K562 (cell line): ENCODE measurements at regions not wholly inside any gene's neighbourhood (a gene's known extent, or its start where the extent isn't known, plus 50 kb on each side); places are given as distances from the start of the nearest gene placed in this dataset.

Experiments
- ATAC-seq: fragments of 200-7000 bp; cut with Tn5 transposase; 3 replicates; pipeline ENCODE4 v1.9.1; 2020; ENCODE audit warnings: moderate library complexity
- BruUV-seq: library from RNA; stranded (reverse); fragments of 400-500 nt; replicated peaks from 2 replicates; lab custom pipeline; 2021; lab: Mats Ljungman, UMichigan
- CTCF ChIA-PET: fragments of 300-600 bp; formaldehyde crosslinking; extraction: SDS; loops from one replicate; lab custom pipeline; 2021; ENCODE audit warnings: low intra/inter-chr PET ratio; lab: Yijun Ruan, JAX
- POLR2A ChIA-PET: fragments of 300-600, 350-650 bp; sonication (Branson Sonifier 250); formaldehyde crosslinking; extraction: SDS; loops from one replicate; lab custom pipeline; 2021; ENCODE audit warnings: antibody characterized with exemption, inconsistent platforms; lab: Yijun Ruan, JAX
- DNase-seq, 4 experiments: peaks; one replicate each; pipeline versions ENCODE4 v3.0.0 to v3.0.0-alpha.2; 2011 to 2018; ENCODE audit warnings: low spot score in 3 of 4, mixed read lengths in 3 of 4; ENCODE audit errors: extremely low read depth in 1 of 4
- FAIRE-seq: peaks from 2 replicates; lab custom pipeline; 2011; peaks lifted over from hg19 to GRCh38; lab: Jason Lieb, UNC
- H2AFZ ChIP-seq: 2 replicates; pipeline ENCODE4 v1.6.0; 2011; ENCODE audit warnings: low read depth, low read length, control low read depth, inconsistent platforms
- H3K27ac ChIP-seq: fragments of 200-600 bp; 3 replicates; pipeline ENCODE4 v1.8.0; 2011; ENCODE audit warnings: low read depth, mild to moderate bottlenecking, control low read depth, inconsistent platforms, low read length, moderate library complexity, mixed read lengths; ENCODE audit errors: extremely low read depth
- H3K27me3 ChIP-seq, 2 experiments: fragments of 300-600 bp in 1 of 2; 2 replicates in 1 of 2; 3 replicates in 1 of 2; pipeline versions ENCODE4 v1.6.0 to v1.8.0; 2011; ENCODE audit warnings: inconsistent platforms in 2 of 2, low read length in 2 of 2, mild to moderate bottlenecking in 1 of 2, mixed read lengths in 1 of 2, moderate library complexity in 1 of 2; ENCODE audit not compliant: control insufficient read depth in 2 of 2, insufficient read depth in 2 of 2
- H3K36me3 ChIP-seq: fragments of 300-600 bp; 3 replicates; pipeline ENCODE4 v1.8.0; 2011; ENCODE audit warnings: mild to moderate bottlenecking, low read length, inconsistent platforms; ENCODE audit not compliant: control insufficient read depth, insufficient read depth
- H3K4me1 ChIP-seq, 2 experiments: fragments of 200-600 bp in 1 of 2; replicated peaks in 1 of 2; 2 replicates in 1 of 2; 3 replicates in 1 of 2; pipeline versions ENCODE4 v1.5.1 to v1.8.0; 2011; ENCODE audit warnings: inconsistent platforms in 2 of 2, low read length in 2 of 2, mild to moderate bottlenecking in 1 of 2, mixed read lengths in 1 of 2, moderate library complexity in 1 of 2; ENCODE audit not compliant: control insufficient read depth in 2 of 2, insufficient read depth in 2 of 2
- H3K4me2 ChIP-seq: 2 replicates; pipeline ENCODE4 v1.6.1; 2011; ENCODE audit warnings: low read length, control low read depth, inconsistent platforms, mixed read lengths; ENCODE audit not compliant: insufficient read depth
- H3K4me3 ChIP-seq: fragments of 200-600 bp; sonication (generic), shearing (Covaris generic); 2 replicates; pipeline ENCODE4 v1.5.1; 2016; ENCODE audit warnings: control low read depth, inconsistent platforms
- H3K79me2 ChIP-seq: fragments of 200-600 bp; 3 replicates; pipeline ENCODE4 v1.8.0; 2011; ENCODE audit warnings: low read length, inconsistent platforms; ENCODE audit not compliant: control insufficient read depth, insufficient read depth
- H3K9ac ChIP-seq, 2 experiments: 2 replicates each; pipeline versions ENCODE4 v1.6.0 to v1.6.1; 2011; ENCODE audit warnings: low read depth in 2 of 2, low read length in 2 of 2, control low read depth in 1 of 2, inconsistent platforms in 1 of 2, mild to moderate bottlenecking in 1 of 2, mixed read lengths in 1 of 2; ENCODE audit not compliant: insufficient read depth in 1 of 2
- H3K9me1 ChIP-seq: one replicate; pipeline ENCODE4 v1.6.0; 2011; ENCODE audit warnings: inconsistent platforms, mild to moderate bottlenecking, low read length, moderate library complexity; ENCODE audit not compliant: control insufficient read depth, insufficient read depth
- H3K9me3 ChIP-seq: replicated peaks from 2 replicates; pipeline ENCODE4 v1.5.1; 2011; ENCODE audit warnings: low read depth, low read length, inconsistent platforms; ENCODE audit not compliant: control insufficient read depth, insufficient read depth
- H4K20me1 ChIP-seq: replicated peaks from 2 replicates; pipeline ENCODE4 v1.6.1; 2011; ENCODE audit warnings: low read length, inconsistent platforms, mixed read lengths; ENCODE audit not compliant: control insufficient read depth, insufficient read depth
- MCM3 ChIP-seq: fragments of 450-650 bp; IDR thresholded peaks from 2 replicates; pipeline ENCODE4 v1.6.1; 2016
- SMARCA4 ChIP-seq: fragments of 450-650 bp; IDR thresholded peaks from 2 replicates; pipeline ENCODE4 v1.6.1; 2016
- ZNF263 ChIP-seq: sonication (generic); formaldehyde crosslinking; IDR thresholded peaks from 2 replicates; pipeline ENCODE4 v1.8.0; 2022; ENCODE audit warnings: mild to moderate bottlenecking, missing genetic modification reagents, borderline replicate concordance
- WGBS: fragments of 100-300 bp; shearing (Covaris generic); methylation state at CpG from one replicate; pipeline ENCODE4 v1.1.6; 2016; ENCODE audit warnings: low coverage, mixed read lengths; ENCODE audit not compliant: insufficient coverage; ENCODE audit errors: missing lambda C conversion rate; 5-methylcytosine and 5-hydroxymethylcytosine counted together
- in situ Hi-C: fragments of 300-500 bp; cut with MboI; formaldehyde crosslinking; loops from 4 replicates; pipeline ENCODE4 v1.15.0; 2018; ENCODE audit warnings: inconsistent platforms, mixed read lengths
- intact Hi-C: fragments of 100-400 bp; cut with micrococcal nuclease; formaldehyde crosslinking; loops from 2 replicates; pipeline ENCODE4 v1.14.2; 2022
- TF ChIP-seq, protein P1 (sequence below): fragments of 450-650 bp; IDR thresholded peaks from 2 replicates; pipeline ENCODE4 v1.6.1; 2016; ENCODE audit warnings: borderline replicate concordance

DNA sequence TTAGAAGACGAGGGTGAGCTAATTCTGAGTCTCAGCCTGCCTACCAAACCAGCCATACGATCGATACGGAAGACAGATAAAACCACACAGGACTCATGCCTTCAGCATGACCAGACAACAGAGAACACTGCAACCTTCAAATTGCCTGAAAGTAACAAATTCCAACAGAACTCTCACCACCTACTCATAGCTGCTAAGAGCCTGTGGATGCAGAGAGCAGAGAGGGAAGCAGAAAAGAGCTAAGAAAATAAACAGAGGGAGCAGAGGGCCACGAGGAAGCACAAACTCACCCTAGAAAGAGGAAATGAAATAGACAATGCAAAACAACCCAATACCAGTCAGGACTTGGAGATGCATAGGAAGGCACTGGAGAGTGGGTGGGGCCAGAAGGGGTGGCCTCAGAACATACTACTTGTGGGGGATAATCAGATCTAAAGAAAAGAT, 86.7 kb upstream of the TAS2R1 start:
- Histone ChIP-seq H3K9me1 (no peaks in the 10 kb centered on the region), H3K9me3 (no peaks in the 10 kb centered on the region), H3K36me3 (no peaks in the 10 kb centered on the region), H2AFZ (no peak overlapping the region)
- ATAC-seq (no peak), DNase-seq (no peak)
- TF ChIP-seq ZNF263 (CRISPR knock-in tag) (no peak), MCM3 (no peak)
- TF ChIP-seq, protein P1, sequence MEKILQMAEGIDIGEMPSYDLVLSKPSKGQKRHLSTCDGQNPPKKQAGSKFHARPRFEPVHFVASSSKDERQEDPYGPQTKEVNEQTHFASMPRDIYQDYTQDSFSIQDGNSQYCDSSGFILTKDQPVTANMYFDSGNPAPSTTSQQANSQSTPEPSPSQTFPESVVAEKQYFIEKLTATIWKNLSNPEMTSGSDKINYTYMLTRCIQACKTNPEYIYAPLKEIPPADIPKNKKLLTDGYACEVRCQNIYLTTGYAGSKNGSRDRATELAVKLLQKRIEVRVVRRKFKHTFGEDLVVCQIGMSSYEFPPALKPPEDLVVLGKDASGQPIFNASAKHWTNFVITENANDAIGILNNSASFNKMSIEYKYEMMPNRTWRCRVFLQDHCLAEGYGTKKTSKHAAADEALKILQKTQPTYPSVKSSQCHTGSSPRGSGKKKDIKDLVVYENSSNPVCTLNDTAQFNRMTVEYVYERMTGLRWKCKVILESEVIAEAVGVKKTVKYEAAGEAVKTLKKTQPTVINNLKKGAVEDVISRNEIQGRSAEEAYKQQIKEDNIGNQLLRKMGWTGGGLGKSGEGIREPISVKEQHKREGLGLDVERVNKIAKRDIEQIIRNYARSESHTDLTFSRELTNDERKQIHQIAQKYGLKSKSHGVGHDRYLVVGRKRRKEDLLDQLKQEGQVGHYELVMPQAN, result no peak
- TF ChIP-seq, all 486 proteins: peak for 0
- no peak overlapping the region for H3K4me2 ChIP-seq
- no peak overlapping the region for H3K27ac ChIP-seq
- CTCF ChIA-PET, result no interaction called here
- H4K20me1 ChIP-seq, result no peaks in the 10 kb centered on the region
- H3K4me3 ChIP-seq, result no peak overlapping the region
- H3K9ac ChIP-seq, result no peak overlapping the region
- intact Hi-C loops, result no loop called here
- H3K79me2 ChIP-seq, result no peaks in the 10 kb centered on the region
- POLR2A ChIA-PET, result interaction anchor here (0.9 kb wide), 1 partner anchor 12 kb away, joined by 3 read pairs; no protein-coding TSS in a partner anchor
- FAIRE-seq, result no peak
- 0% methylated on average over 4 of the region's 5 CpGs for WGBS
- no peaks in the 10 kb centered on the region for H3K27me3 ChIP-seq
- H3K4me1 ChIP-seq, result no peaks in the 10 kb centered on the region
- in situ Hi-C loops, result no loop called here
- no TSS peak for BruUV-seq

DNA sequence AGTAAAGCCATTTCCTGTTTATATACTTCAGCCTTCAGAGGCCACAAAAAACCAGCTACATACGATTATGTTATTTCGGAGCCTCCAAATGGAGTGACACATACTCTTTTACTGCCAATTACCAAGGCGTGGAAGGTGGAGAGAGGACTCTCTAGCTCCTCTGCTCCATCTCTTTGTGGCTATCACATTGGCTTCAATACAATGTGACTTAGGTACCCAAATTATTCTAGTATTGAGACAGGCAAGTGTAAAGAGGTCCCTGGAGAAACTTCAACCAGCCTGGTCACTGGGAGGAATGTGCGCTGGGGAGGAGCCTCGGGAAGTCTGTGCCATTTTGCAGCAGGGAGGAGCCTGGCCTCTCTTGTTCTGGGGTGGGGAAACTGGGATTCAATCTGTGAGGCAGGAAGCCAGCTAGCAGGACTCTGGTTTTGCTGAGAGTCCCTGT, 85.8 kb upstream of the TAS2R1 start:
- H3K9ac ChIP-seq, result no peak overlapping the region
- no peak for ATAC-seq
- in situ Hi-C loops (no loop called here), intact Hi-C loops (loop anchor here (1.0 kb wide), 1 partner anchor 19 kb away; no protein-coding TSS in a partner anchor)
- H3K4me3 ChIP-seq, result no peak overlapping the region
- no peaks in the 10 kb centered on the region for H4K20me1 ChIP-seq
- BruUV-seq, result no TSS peak
- H3K27ac ChIP-seq, result no peak overlapping the region
- ChIA-PET POLR2A (interaction anchor here (0.9 kb wide), 1 partner anchor 11 kb away, joined by 3 read pairs; no protein-coding TSS in a partner anchor), CTCF (no interaction called here)
- H3K9me1 ChIP-seq, result no peaks in the 10 kb centered on the region
- no peaks in the 10 kb centered on the region for H3K4me1 ChIP-seq
- no peak overlapping the region for H3K4me2 ChIP-seq
- TF ChIP-seq SMARCA4, result no peak
- TF ChIP-seq, all 486 proteins: peak for 0
- WGBS, result 0% methylated on average over 5 of the region's 5 CpGs
- DNase-seq (no peak), FAIRE-seq (no peak)
- Histone ChIP-seq H3K27me3 (no peaks in the 10 kb centered on the region), H2AFZ (no peak overlapping the region), H3K36me3 (no peaks in the 10 kb centered on the region), H3K9me3 (no peaks in the 10 kb centered on the region), H3K79me2 (no peaks in the 10 kb centered on the region)
